Inflammatory macrophage treated with lipopolysaccharide for 4 hours (primary cell): ENCODE measurements at regions not wholly inside any gene's neighbourhood (a gene's known extent, or its start where the extent isn't known, plus 50 kb on each side); places are given as distances from the start of the nearest gene placed in this dataset.
"Not testable (repeated sequence)": the region's sequence is repeated elsewhere in the genome, so short reads cannot be mapped to it uniquely, and the experiment has no call there.

Experiments
- DNase-seq: peaks from one replicate; pipeline ENCODE4 v3.0.0-alpha.2; 2020

GRCh38 chr6:140463312-140463710, 1088.9 kb upstream of the CITED2 start:
- DNase-seq = no peak

- DNase-seq = peak; percentile 62
Measured at GRCh38 chr6:140462453-140463311, 1088.2 kb upstream of the CITED2 start.

- no peak for DNase-seq
Measured at GRCh38 chr6:140462076-140462452, 1087.6 kb upstream of the CITED2 start.

- no peak for DNase-seq
Measured at GRCh38 chr6:140460267-140460666, 1085.8 kb upstream of the CITED2 start.

GRCh38 chr6:140459209-140459608, 1084.8 kb upstream of the CITED2 start:
- DNase-seq = no peak

GRCh38 chr6:140446241-140446640, 1071.8 kb upstream of the CITED2 start:
- no peak for DNase-seq

- DNase-seq = no peak
Measured at GRCh38 chr6:140445474-140446004, 1071.1 kb upstream of the CITED2 start.

- DNase-seq = not testable (repeated sequence)
Measured at GRCh38 chr6:140443112-140443511, 1068.7 kb upstream of the CITED2 start.

GRCh38 chr6:140441256-140441655, 1066.8 kb upstream of the CITED2 start:
- peak; percentile 21 for DNase-seq

- DNase-seq = no peak
Measured at GRCh38 chr6:140440223-140440835, 1065.9 kb upstream of the CITED2 start.

GRCh38 chr6:140438346-140438735, 1063.9 kb upstream of the CITED2 start:
- no peak for DNase-seq

- no peak for DNase-seq
Measured at GRCh38 chr6:140437619-140438345, 1063.3 kb upstream of the CITED2 start.

- DNase-seq = no peak
Measured at GRCh38 chr6:140436023-140436811, 1061.8 kb upstream of the CITED2 start.

- no peak for DNase-seq
Measured at GRCh38 chr6:140434761-140435160, 1060.3 kb upstream of the CITED2 start.

GRCh38 chr6:140433072-140433471, 1058.6 kb upstream of the CITED2 start:
- no peak for DNase-seq

- no peak for DNase-seq
Measured at GRCh38 chr6:140427842-140428241, 1053.4 kb upstream of the CITED2 start.

GRCh38 chr6:140414966-140415620, 1040.6 kb upstream of the CITED2 start:
- DNase-seq = no peak

GRCh38 chr6:140403020-140403419, 1028.6 kb upstream of the CITED2 start:
- no peak for DNase-seq

GRCh38 chr6:140401761-140402160, 1027.3 kb upstream of the CITED2 start:
- no peak for DNase-seq

- DNase-seq = no peak
Measured at GRCh38 chr6:140398076-140398475, 1023.6 kb upstream of the CITED2 start.

- no peak for DNase-seq
Measured at GRCh38 chr6:140397106-140397505, 1022.7 kb upstream of the CITED2 start.
